ENCODE measurements at regions not wholly inside any gene's neighbourhood (a gene's known extent, or its start where the extent isn't known, plus 50 kb on each side); places are given as distances from the start of the nearest gene placed in this dataset.
"Not testable (repeated sequence)": the region's sequence is repeated elsewhere in the genome, so short reads cannot be mapped to it uniquely, and the experiment has no call there.

- TF ChIP-seq, protein P1, sequence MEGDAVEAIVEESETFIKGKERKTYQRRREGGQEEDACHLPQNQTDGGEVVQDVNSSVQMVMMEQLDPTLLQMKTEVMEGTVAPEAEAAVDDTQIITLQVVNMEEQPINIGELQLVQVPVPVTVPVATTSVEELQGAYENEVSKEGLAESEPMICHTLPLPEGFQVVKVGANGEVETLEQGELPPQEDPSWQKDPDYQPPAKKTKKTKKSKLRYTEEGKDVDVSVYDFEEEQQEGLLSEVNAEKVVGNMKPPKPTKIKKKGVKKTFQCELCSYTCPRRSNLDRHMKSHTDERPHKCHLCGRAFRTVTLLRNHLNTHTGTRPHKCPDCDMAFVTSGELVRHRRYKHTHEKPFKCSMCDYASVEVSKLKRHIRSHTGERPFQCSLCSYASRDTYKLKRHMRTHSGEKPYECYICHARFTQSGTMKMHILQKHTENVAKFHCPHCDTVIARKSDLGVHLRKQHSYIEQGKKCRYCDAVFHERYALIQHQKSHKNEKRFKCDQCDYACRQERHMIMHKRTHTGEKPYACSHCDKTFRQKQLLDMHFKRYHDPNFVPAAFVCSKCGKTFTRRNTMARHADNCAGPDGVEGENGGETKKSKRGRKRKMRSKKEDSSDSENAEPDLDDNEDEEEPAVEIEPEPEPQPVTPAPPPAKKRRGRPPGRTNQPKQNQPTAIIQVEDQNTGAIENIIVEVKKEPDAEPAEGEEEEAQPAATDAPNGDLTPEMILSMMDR (IDR thresholded peaks at IDR 0.05; ENCODE audit: insufficient read depth, low read length, poor library complexity, severe bottlenecking) = no peak
- Histone ChIP-seq H3K4me3 (ENCODE audit: low read depth, low read length) (no peak overlapping the region), H3K36me3 (ENCODE audit: control insufficient read depth, insufficient read depth, low read length) (no peaks in the 10 kb centered on the region), H3K27me3 (ENCODE audit: control insufficient read depth, insufficient read depth, low read length) (no peaks in the 10 kb centered on the region)
- no peak for DNase-seq (ENCODE audit: low read depth)
Measured at GRCh38 chrX:75625232-75625631, 102.4 kb upstream of the ZDHHC15 start.

- H3K36me3 ChIP-seq (ENCODE audit: control insufficient read depth, insufficient read depth, low read length) = no peaks in the 10 kb centered on the region
- TF ChIP-seq, protein P1 (IDR thresholded peaks at IDR 0.05; ENCODE audit: insufficient read depth, low read length, poor library complexity, severe bottlenecking) = no peak
- no peaks in the 10 kb centered on the region for H3K27me3 ChIP-seq (ENCODE audit: control insufficient read depth, insufficient read depth, low read length)
- DNase-seq (ENCODE audit: low read depth) = no peak
- no peak overlapping the region for H3K4me3 ChIP-seq (ENCODE audit: low read depth, low read length)
Measured at GRCh38 chrX:75623535-75623934, 100.7 kb upstream of the ZDHHC15 start.

DNA sequence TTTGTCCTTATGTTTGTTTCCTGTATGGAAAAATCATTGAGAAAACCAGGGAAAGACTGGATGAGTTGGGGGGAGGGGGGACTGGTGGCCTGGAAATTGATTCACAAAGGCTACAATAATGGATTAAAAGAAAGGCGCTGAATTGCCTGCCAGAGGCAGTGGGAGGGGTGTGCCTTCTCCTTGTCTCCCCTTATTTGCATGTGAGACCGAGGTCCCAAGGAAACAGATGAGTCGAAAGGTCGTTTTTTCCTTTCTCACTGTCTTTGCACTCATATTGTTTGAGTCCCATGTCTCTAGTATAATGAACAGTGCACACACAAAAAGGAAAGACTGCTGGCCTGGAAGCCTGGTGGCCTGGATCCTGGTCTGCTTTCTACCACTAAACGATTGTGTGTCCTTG, 86.6 kb upstream of the ZDHHC15 start:
- Histone ChIP-seq H3K36me3 (ENCODE audit: control insufficient read depth, insufficient read depth, low read length) (no peaks in the 10 kb centered on the region), H3K27me3 (ENCODE audit: control insufficient read depth, insufficient read depth, low read length) (no peaks in the 10 kb centered on the region), H3K4me3 (ENCODE audit: low read depth, low read length) (no peak overlapping the region)
- TF ChIP-seq, protein P1 (IDR thresholded peaks at IDR 0.05; ENCODE audit: insufficient read depth, low read length, poor library complexity, severe bottlenecking) = no peak
- DNase-seq (ENCODE audit: low read depth) = no peak

GRCh38 chrX:75603833-75604232, 81.0 kb upstream of the ZDHHC15 start:
- no peaks in the 10 kb centered on the region for H3K27me3 ChIP-seq (ENCODE audit: control insufficient read depth, insufficient read depth, low read length)
- no peak overlapping the region for H3K4me3 ChIP-seq (ENCODE audit: low read depth, low read length)
- DNase-seq (ENCODE audit: low read depth) = no peak
- TF ChIP-seq, protein P1 (IDR thresholded peaks at IDR 0.05; ENCODE audit: insufficient read depth, low read length, poor library complexity, severe bottlenecking) = peak; percentile 32
- no peaks in the 10 kb centered on the region for H3K36me3 ChIP-seq (ENCODE audit: control insufficient read depth, insufficient read depth, low read length)

DNA sequence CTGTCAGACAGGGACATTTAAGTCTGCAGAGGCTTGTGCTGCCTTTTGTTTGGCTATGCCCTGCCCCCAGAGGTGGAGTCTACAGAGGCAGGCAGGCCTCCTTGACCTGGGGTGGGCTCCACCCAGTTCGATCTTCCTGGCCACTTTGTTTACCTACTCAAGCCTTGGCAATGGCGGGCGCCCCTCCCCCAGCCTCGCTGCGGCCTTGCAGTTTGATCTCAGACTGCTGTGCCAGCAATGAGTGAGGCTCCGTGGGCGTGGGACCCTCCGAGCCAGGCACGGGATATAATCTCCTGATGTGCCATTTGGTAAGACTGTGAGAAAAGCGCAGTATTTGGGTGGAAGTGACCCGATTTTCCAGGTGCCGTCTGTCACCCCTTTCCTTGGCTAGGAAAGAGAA, 79.2 kb upstream of the ZDHHC15 start:
- H3K4me3 ChIP-seq (ENCODE audit: low read depth, low read length); H3K36me3 ChIP-seq (ENCODE audit: control insufficient read depth, insufficient read depth, low read length); DNase-seq (ENCODE audit: low read depth); H3K27me3 ChIP-seq (ENCODE audit: control insufficient read depth, insufficient read depth, low read length): not testable (repeated sequence)

DNA sequence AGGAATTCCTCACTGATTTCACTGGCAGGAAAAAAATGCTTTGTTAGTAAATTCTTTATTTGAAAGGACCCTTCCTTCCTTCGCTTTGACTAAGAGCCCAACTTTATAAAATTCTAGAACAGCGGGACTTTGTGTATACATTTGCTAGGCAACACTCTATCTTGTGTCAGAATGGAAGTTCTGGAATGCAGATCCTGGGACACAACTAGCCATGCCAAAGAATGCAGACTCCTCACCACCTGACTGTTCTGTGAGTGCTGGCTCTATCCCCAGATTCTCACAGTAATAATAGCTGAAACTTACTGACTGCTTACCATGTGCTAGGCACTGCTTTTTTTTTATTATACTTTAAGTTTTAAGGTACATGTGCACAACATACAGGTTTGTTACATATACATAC, 73.3 kb upstream of the ZDHHC15 start:
- no peaks in the 10 kb centered on the region for H3K27me3 ChIP-seq (ENCODE audit: control insufficient read depth, insufficient read depth, low read length)
- DNase-seq (ENCODE audit: low read depth) = no peak

DNA sequence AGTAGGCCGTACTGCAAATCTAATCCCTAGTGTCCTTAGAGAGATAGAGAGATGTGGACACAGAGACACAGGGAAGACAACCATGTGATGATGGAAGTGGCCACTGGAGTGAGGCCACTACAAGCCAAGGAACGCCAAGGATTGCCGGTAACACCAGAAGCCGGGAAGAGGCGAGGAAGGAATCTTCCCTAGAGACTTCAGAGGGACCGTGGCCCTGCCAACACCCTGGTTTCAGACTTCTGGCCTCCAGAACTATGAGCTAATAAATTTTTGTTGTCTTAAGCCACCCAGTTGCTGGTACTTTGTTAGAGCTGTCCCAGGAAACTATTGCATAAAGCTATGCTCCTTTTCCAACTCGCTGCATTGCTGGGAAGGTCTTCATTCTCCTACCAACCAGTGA, 70.3 kb upstream of the ZDHHC15 start:
- not testable (repeated sequence) for DNase-seq (ENCODE audit: low read depth); H3K36me3 ChIP-seq (ENCODE audit: control insufficient read depth, insufficient read depth, low read length); H3K4me3 ChIP-seq (ENCODE audit: low read depth, low read length); H3K27me3 ChIP-seq (ENCODE audit: control insufficient read depth, insufficient read depth, low read length)

More for the DNA sequence above, 73.3 kb upstream of the ZDHHC15 start:
- TF ChIP-seq, protein P1 (IDR thresholded peaks at IDR 0.05; ENCODE audit: insufficient read depth, low read length, poor library complexity, severe bottlenecking) = no peak
- Histone ChIP-seq H3K36me3 (ENCODE audit: control insufficient read depth, insufficient read depth, low read length) (no peaks in the 10 kb centered on the region), H3K4me3 (ENCODE audit: low read depth, low read length) (no peak overlapping the region)
